HPDE6-E6E7 (cell line): ENCODE measurements at regions not wholly inside any gene's neighbourhood (a gene's known extent, or its start where the extent isn't known, plus 50 kb on each side); places are given as distances from the start of the nearest gene placed in this dataset.

ENCODE experiments used
- DNase-seq: peaks from one replicate; pipeline ENCODE4 v3.0.0; 2011; ENCODE audit warnings: missing footprints; ENCODE audit errors: extremely low spot score

DNA sequence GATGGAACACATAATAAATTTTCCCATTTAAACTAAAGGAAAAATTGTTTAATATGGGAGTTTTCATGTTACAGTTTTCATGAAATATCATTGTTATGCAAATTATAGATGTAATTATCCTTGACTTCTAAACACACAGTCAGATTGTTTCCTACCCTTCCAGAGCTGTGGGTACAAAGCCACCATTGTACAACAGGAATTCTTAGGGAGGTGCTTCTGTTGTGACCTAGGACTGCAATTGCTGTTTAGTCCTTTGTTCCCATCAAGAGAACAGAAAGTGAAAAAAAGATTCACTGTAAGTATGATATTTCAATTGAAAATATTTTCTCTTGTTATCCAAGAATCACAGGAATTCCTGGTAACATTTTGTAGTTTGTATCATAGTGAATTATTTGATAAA, 455.3 kb upstream of the NAALADL2 start:
- DNase-seq, result no peak

DNA sequence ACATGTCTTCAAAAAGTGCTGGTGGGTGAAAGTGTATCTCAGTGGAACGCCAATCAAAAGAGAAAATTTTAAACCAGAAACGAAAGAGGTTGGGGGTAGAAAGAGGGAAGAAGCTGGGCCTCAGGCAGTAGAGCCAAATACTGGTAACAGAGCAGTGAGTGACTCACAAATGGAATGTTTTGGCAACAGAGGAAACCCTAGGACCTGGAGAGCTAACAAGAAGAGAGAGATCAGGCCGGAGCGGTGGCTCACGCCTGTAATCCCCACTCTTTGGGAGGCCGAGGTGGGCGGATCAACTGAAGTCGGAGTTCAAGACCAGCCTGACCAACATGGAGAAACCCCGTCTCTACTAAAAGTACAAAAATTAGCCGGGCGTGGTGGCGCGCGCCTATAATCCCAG, 450.8 kb upstream of the NAALADL2 start:
- no peak for DNase-seq

- DNase-seq, result no peak
Observed at GRCh38 chr3:174409086-174409743, 449.9 kb upstream of the NAALADL2 start.

- DNase-seq, result no peak
Observed at GRCh38 chr3:174413062-174413912, 445.8 kb upstream of the NAALADL2 start.

GRCh38 chr3:174414902-174415301, 444.2 kb upstream of the NAALADL2 start:
- no peak for DNase-seq

DNA sequence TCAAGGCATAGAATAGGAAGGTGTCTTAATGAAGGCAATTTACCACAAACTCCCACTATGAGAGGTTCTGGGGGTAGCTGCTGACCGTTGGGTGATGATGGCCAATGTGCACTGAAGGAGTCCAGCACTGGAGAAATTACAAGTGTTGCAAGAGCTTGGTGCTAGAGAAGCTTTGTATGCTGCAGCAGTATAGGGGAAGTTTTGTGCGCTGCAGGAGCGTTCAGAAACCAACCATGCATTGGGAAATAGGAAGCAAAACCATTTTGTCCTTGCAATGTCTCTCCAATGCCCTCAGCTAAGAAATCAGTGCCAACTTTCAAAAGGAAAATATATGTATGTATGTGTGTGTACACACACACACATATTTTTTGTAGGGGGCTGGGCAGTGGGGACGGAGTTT, 441.6 kb upstream of the NAALADL2 start:
- no peak for DNase-seq

- no peak for DNase-seq
Observed at GRCh38 chr3:174419216-174419615, 439.9 kb upstream of the NAALADL2 start.

DNA sequence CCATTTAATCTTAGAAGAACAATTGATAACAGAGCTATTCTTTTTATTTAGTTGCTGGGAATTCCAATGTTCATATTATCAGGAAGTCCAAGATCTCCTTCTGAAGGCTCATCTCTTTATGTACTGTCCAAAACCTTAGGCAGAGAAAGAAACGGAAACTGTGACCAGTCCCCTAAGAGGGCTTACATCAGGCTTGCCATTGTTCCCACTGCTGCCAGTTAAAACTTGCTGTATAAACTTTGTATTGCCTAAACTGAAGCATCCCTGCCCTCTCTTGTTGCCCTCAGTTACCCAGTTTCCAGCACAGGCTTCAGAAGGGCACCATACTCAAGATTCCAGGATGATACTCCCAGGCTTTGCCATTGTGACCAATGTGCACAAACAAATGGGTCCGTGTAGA, 435.2 kb upstream of the NAALADL2 start:
- DNase-seq, result no peak

DNA sequence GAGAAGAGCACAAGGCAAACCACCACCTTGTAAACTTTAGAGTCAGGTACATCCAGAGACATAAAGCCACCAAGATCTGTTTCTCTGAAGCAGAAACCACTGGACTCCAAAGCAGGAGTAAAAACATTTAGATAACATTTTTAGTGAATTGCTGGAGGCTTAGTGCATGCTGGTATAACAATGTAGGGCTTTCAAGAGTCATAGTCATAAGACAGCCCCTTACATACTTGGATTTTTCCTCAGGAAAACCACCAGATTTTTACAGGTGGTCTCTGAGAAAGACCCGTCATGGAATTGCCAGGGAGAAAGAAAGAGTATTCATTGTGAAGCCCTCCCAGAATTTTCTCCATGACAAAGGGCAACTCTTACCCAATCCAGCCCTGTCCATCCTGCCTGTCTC, 434.5 kb upstream of the NAALADL2 start:
- DNase-seq, result no peak

GRCh38 chr3:174425422-174425821, 433.7 kb upstream of the NAALADL2 start:
- DNase-seq, result no peak

GRCh38 chr3:174430986-174431385, 428.1 kb upstream of the NAALADL2 start:
- no peak for DNase-seq

- no peak for DNase-seq
Observed at GRCh38 chr3:174431717-174432116, 427.4 kb upstream of the NAALADL2 start.

GRCh38 chr3:174436367-174436766, 422.8 kb upstream of the NAALADL2 start:
- DNase-seq, result no peak

DNA sequence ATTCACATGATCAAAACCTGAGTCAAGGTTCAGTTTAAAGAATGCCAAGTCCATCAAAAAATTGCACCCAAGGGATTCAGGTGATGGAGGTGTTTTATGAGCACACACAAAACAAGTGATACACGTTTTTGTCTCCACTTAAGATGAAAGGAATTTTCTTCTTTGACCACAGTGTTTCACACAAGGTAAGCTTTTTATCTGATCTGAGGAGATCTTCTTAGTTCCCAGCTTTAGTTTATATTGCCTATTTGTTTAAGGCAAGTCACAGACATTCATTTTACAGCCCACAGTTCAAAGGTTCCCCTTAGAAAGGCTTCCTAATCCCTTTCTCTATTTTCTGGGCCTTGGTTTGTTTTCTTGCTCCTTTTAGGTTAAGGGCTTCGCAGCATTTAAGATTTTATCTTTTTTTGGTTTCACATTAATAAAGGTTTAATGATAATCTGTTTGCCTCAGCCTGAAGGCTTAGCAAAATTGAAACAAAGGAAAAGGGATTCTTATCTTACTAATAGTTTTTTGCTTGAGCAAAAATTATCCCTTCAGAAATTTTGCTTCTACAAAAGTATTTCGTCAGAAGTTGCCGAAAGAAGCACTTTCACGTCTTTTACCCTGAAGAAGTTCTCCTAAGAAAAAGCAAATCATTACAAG, 420.5 kb upstream of the NAALADL2 start:
- DNase-seq, result no peak

DNA sequence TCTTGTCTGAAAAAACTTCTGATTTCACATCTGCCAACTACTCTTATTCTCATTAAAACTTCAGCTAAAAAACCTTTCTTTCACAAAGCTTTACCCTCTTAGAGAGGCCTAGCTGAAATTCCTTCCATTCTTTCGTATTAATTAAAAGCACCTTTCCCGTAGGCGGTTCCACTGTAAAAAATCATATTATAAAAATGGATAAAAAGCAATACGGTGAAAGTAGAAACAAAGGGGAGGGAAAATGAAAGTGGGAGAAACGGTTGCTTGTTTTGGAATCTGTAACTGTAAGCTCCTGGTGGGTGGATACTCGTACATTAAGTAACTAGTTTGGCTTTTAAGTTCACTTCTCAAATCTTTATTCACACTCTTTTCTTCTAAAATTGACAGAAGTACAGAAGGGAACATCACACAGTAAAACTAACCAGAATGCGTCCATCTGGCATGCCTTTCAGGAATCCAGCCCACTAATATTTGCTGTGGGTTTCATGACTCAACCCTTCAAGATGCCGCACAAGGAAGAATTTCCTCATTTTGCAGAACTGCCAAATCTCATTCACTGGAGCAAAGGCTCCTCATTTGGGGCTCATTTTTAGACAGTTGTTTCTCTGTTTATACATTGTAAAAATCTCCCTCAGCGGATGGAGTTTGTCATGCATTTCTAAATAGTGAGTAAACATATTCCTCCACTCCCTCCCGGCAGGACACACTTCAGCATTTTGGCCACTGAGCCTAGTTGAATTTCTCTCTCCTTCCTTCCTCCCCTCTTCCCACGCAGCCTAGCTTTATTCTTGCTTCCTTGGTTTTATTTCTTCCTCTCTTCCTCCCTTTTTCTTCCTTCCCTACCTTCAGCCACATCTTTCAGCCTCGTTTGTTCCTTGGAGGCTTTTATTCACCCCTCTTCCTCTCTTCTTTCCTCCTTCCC, 419.5 kb upstream of the NAALADL2 start:
- DNase-seq, result no peak

DNA sequence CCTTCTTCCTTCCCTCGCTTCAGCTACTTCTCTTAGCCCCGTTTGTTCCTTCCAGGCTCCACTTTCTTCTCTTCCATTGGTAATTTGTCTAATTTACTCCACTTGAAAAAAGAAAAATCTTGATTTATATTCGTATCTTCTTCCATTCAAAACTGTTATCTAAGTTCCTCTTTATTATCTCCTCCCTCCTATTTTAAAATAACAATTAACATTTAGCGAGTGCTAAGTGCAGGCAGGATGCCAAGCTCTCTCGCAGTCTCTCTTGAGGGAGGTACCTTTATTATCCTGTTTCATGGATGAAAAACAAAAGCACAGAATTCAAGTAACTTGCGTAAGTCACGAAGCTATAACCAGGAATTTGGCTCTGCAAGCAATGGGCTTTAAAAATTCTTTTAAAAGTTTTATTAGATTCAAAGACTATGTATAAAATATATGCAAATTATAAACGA, 418.9 kb upstream of the NAALADL2 start:
- DNase-seq, result no peak

DNA sequence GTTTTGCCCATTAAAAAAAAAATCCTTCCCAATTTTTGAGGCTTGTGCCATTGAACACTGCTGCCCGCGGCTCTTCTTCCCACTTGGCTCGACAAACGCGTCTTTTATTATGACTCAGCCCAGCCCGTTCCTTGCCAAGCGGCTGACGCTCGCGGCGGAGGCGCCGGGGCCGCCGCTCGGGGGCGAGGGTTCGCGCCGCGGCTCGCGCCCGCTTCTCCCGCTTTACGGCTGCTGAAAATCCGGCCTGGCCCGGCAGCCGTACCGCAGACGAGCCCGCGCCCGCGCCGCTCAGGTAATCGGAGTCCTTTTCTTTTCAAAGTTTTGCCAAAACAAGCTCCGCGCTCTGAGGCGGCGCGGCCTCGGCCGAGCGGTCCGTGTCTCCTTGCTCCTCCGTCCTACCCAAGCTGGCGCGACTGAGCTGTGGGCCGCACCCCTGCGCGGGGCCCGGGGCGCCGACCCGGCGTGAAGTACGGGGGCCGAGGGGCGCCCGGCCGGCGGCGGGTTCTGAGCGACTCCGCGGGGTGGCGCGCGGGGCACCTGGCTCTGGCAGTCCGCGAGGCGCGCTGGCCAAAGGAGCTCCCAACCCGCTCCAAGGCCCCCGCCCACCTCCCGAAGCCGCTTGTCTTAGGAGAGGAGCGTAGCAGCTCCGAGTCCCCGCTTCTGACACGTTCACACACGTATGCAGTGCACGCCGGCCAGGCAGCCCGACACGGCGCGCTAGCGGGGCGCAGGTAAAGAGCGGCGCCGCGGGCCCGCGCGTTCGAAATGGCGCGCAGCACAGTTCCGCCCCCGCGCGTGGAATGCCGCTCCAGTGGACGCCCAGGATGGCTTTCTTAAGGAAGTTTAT, 418.2 kb upstream of the NAALADL2 start:
- peak; percentile 54 for DNase-seq

DNA sequence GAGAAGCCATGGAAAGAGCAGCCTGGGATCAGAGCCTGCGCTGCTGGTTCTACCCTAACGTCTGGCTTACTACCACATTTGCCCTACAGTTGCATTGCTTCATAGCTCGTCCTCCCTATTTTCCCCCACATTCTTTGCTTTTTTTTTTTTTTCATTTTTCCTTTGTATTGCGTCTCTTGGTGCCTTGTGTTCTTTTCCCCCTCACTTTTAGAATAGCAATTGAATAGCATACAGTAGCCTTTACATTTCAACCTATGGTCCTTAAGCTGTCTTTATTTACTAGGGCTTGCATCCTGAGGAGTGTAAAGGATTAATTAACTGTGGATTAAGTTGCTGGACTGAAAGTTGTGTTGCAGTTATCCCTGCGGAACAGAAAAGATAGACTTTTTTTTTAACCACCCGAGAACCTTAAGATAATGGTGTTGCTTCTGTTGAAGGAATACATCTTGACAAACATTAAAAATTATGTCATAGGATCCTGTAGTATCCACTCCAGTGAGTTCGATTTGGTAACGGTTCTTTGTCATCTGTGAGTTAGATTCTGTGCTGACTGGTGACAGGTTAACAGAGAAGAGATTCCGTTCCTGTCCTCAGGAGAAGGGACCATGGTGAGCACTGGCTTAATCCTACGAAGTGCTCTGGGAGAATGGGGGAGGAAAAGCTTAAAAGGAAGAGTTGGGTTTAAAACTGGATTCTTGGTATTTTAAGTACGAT, 417.4 kb upstream of the NAALADL2 start:
- no peak for DNase-seq

DNA sequence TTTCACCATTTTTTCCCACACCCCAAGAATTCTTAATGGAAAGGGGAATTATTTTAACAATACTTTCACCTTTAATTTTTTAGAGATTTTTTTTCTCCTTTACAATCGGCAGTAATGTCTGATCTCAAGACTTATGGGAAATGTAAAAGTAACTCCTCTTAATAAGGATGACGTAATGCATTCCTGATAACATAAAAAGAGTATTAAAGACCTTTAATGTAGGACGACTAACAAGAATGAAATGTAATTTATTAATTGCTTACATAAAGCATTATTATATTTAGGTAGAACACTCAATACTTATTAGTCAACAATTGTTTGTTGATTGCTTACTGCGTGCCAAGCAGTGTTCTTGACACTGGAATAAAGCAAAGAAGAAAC, 416.8 kb upstream of the NAALADL2 start:
- DNase-seq, result no peak

- no peak for DNase-seq
Observed at GRCh38 chr3:174444391-174444790, 414.7 kb upstream of the NAALADL2 start.
